EH (cell line): ENCODE measurements at regions not wholly inside any gene's neighbourhood (a gene's known extent, or its start where the extent isn't known, plus 50 kb on each side); places are given as distances from the start of the nearest gene placed in this dataset.

Experiments
- DNase-seq: peaks from one replicate; pipeline ENCODE4 v3.0.0-alpha.2; 2015; ENCODE audit warnings: low read depth

DNA sequence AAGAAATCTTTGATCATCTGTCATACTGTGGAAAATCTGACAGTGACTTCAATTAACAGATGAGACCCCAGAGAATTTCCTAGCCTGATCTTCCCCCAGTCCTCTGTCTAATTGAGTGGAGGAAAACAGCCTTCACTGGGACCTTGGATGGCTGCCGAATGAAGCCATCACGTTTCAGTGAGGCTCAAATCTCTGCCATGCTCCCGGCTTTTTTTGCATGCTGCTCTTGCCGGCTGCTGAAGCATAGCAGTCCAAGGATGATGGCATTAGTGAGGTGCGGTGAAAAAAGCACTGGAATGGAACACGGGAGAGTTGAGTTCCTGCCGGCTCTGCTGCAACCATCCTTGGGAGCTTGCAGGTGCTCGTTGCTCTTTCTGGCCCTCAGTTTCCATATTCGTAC lies 430.5 kb downstream of the SLC4A3 start:
- no peak for DNase-seq

DNA sequence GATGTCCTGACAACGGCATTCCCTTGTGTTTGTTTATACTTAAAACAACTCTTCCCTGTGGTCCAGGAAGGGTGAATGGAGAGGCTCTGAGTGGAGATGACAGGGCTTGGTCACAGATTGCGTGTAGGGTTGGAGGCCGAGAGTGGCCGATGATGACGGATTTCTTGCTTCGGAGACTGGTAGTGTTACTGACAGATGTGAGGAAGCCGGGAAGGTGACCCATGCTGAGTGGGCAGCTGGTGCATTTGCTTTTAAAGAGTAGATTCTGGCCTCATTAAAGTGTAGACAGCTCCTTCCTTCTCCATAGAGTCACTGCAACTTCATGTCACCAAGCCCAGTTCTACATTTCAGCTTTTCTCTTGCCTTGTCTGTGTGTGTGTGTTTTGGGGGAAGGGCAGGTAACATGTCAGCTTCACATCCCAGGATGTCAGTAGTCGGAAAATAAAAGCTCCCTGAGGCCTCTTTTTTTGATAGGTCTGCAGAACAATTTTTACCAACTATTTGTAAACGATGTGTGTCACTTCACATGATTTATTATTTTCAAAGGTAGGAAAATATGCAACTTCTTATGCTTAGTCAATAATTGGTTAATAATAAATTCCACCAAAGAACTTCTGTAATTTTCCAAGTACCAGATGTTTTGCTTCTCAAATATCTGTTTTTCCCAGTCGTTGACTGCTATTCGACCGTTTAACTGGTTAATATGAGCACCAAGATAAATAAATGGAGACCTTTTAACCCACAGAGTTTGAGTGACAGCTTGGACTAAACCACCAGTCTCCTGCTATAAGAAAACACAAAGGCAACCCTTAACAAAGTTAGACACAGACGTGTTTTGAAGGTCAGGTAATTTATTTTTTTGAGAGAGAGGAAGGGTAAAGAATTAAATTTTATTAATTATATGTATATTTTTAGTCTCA lies 436.9 kb downstream of the SLC4A3 start:
- DNase-seq: no peak

DNA sequence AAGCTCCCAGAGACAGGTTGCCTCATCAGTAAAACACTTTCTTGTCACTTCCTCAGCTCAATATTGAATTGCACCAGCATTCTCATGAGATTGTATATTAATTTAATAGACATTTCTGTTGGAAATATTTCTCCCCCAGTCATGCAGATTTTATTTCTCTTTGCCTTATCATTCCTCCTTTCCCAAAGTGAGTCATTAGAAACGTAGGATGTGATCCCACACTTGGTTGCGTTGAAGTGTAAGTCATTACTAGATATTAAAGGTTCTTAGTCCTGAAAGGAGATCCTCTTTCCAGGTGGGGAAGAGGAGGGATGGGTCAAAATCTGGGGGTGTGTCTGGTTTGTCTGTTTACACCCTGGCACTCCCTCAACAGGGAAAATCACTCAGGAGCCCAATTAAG lies 438.2 kb downstream of the SLC4A3 start:
- peak; percentile 11 for DNase-seq

DNA sequence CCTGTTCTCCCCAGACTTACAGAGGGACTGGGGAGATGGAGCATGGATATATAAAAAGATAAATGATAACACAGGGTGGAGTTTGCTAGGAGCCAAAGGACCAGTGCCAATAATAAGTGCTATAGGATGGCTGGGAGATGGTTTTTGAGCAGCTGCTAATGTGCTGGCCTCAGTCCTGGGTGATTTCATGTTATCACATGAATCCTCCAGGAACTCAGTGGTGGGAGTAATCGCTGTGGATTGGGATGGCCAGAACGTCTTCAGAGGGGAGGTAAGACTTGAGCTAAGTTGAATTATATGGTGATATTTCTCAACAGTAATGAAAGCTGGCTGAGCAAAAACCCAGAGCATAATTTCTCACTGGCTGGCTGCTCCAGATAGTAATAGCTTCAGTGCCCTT lies 441.4 kb downstream of the SLC4A3 start:
- DNase-seq: no peak

DNA sequence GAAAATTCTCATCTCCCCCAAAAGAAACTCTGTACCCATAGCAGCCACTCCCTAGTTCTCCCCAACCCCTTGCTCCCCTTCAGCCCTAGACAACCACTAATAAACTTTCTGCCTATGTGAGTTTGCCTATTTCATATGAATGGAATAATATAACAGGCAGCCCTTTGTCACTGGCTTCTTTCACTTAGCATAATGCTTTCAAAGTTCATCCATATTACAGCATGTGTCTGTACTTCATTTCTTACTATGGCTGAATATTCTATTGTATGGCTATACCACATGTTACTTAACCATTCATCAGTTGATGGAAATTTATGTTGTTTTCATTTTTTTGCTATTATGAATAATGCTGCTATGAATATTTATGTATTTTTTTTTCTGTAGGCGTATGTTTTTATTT lies 442.9 kb downstream of the SLC4A3 start:
- no peak for DNase-seq

DNA sequence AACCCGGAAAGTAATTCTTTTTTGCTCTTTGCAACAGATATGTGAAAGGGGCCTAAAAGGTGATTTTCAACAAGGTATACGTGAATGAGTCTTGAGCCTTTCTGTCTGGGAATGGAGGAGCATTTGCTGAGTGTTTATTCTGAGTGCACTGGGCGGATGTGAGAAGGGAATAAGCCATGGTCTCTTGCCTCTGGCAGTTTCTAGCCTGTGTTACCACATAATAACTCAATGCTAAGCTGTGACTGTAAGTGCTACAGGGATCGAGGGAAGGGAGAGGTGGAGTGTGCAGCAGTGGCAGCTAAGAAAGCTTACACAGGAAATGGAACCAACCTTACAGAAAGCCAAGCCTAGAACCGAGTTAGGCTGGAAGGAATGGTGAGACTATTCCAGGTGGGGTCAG lies 444.3 kb downstream of the SLC4A3 start:
- peak; percentile 45 for DNase-seq

DNA sequence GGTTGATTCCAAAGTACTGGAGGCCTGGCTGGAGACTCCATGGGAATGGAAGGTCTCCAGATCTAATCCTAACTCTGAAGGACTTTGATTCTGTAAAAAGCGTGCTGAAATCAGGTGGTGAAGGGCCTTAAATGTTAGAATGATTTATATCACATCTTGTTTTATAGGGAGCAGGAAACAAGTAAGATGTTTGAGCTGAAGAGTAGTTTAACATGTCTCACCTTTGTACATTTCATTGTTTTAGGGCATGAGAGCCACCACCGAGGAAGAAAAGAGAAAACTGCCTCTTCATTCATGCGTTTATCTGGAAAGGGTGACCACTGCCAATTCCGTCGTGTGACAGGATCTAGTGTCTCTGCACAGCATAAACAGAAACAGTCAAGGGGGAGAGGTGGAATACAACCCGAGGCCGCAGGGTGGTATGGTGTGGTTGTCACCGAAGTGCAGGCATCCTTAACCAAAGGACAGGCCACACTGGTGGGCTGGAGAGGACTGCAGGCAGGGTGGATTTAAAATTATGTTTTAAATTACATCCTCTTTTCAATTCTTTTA lies 445.3 kb downstream of the SLC4A3 start:
- no peak for DNase-seq

DNA sequence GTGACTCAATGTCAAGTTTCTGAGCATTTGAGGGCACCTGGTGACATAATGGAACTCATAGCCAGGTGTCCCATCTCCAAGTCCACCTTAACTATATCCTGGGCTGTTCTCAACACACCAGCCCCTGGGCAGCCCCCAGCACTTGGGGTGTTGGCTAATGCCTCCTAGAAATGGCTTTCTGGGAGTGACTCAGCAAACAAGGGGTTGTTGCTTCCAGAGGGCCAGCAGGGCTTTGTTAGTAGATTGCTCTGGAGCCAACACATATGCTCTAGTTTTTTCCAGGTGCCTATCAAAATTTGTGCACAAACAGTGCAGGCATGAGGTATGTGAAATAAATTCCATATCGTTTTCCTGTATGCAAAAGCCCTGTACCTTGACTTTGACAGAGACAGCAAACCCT lies 448.4 kb downstream of the SLC4A3 start:
- DNase-seq: peak; percentile 15

DNA sequence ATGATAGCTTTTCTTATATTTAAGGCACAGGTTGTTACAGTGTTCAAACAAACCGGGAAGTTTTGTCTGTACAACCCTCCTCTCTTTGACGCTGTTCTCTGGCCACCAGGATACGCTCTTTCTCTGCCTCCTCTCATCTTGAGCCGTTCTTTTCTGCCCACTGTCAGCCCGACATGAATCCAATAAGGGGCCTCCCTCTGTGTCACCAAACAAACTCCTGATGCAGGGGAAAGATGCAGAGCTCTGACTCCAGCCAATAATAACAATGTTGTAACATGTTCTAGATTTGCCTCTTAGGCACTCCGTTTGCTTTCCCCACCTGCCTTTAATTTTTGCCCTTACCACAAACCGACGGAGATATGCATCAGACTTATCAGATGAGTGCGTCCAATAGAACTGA lies 449.3 kb downstream of the SLC4A3 start:
- peak; percentile 87 for DNase-seq

DNA sequence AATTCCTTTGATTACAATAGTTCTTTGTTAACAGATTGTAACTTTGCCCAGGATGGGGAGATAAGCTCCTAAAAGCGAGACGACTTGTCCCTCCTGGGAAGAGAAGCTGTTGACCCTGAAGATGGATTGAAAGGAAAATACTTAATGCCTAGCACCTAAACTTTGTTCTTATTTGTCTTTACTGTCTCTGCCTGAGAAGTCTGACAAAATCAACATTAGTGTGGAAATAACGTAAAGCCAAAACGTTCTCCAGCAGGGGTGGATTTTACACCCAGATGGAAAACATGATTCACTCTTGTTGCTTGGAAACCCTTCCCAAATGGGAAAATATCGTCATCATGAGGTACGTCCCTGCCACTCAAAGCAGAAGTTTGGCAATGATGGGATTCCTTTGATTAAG lies 450.1 kb downstream of the SLC4A3 start:
- peak; percentile 82 for DNase-seq

DNA sequence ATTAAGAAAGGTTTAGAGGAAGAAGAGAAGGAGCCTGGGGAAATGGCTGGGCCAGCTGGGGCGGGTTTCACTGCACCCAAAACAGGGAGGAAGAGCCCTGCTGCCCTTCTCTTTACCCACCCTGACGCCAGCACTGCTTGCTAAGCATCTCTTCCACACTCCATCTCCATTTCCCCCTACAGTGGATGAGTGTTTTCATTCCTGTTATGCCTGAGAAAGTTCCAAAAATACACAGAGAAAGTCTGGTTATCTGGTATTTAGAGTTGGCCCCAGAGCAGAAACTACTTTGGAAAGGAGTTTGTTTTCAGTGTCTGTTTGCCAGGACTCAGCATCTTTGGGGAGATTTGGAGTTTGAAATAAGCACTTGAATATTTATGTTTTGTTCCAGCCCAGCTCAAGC lies 451.0 kb downstream of the SLC4A3 start:
- peak; percentile 70 for DNase-seq

DNA sequence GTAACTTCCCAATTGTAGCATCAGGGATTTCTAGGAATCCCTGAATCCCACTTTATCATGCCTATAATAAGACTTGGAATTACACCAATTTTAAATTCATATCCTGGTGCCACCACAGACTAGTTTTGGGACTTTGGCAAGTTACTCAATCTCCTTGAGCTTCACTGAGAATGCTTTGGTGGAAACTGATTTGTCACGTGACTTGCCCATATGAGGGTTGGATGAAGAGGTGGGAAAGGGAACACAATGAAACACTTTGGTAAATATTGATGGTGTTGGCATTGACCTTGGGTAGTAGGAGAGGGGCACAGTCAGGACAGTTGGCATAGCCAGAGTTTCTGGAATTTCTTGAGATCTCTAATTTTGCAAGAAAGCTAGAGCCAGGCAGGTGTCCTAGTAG lies 452.2 kb downstream of the SLC4A3 start:
- DNase-seq: no peak

DNA sequence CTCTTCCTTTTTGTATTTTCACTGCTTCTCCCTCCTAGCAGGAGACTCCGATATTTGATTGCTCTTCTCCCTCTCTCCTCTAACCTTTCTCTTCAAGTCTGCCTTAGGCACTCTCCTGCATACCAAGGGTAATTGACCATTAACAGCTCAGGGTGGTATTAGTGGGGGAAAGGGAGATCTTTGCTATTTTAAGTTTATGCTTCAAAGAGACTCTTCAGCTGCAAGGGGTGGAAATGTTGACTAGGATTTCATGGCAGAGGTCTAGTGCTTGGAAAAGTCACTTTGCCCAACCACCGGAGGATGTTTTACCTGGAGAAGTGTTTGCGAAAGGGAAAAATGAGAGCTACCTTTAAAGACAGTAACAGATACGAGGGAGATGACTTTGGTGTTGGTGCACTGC lies 453.7 kb downstream of the SLC4A3 start:
- no peak for DNase-seq

DNA sequence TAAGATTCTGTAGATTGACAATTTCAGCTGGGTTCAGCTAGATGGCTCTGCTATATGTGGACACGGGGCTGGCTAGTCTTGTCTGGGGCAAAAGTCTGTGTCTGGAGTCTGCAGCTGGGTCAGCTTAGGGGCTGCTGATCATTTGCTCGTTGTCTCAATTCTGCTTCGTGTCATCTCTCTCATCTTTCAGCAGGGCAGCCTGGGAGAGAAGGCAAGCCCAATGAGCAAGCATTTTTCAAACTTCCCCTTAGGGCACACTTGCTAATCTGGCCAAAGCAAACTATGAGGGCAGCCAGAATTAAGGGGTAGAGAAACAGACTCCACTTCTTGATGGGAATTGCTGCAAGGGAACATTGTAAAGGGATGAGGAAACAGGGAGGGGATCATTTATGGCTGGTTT lies 462.6 kb downstream of the SLC4A3 start:
- DNase-seq: peak; percentile 92

DNA sequence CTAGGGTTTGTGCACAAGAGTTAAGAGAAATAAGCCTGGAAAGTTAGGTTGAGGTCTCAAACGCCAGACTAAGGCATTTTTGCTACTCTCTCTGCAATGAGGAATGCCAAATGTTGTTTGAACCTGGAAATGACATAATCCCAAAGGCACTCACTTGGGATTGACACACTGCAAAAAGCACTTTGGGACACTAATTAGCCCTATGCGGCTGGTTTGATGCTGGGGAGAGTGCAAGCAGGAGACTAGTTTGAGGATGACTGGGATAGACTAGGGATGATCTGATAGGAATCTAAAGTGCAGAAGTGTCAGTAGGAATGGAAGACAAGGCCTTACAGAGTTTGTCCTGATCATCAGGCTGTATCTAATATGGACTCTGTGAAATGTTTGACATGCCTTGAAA lies 469.0 kb downstream of the SLC4A3 start:
- peak; percentile 87 for DNase-seq

DNA sequence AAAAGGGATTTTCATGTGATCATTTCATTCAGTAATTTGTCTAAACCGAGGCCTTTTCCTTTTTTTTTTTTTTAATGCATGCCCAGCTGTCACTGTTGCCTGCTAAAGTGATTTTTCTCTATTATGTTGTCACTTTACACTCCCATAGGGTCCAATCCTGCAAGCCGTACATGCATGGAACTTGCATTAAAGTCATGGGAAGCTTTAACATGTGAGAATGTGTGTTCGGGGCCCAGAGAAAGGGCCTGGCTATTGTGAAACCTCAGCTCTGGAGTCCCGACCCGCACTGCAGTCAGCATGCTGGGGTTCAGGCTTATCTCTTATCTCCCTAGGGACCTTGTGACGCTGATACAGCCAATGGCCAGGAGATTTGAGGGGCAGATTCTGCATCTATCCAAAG lies 474.6 kb downstream of the SLC4A3 start:
- no peak for DNase-seq

DNA sequence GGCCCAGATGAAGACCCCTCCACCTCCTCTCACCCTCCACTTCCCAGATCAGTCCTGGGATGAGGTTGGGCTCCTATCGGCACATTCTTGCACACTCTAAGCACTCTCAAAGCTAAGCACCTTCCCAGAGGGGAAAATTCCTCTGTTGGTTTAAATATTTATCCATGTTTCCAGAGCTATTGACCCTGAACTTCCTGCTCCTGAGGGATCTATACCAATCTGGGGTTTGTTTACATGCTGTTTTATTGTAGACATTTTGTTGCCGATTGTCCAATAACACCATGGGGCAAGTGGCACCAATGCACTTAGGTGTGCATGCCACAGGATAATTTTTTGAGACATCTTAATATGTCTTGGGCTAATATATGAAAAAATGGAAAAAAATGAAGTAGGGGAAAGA lies 476.2 kb downstream of the SLC4A3 start:
- DNase-seq: no peak

DNA sequence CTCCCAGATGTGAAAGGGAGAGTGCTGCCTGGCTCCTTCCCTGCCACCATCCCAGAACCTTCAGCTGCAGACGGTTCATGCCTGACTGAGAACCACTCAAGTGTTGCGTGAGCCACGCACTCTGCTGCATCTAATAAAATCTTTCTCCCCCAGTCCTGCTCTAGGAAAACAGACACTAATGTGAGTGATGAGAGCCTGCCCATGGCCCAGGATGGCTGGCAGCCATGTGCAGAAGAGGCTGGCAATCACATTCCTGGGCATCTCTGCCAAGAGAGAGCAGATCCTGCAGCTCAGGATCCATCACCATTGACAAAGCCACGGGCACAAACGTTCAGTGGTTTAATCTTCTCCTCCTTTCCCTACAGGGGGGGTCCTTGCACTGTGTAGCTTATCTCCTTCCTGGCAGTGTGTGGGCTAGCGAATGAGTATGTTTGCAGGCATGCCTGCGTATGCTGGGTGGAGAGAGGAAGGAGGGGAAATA lies 477.5 kb downstream of the SLC4A3 start:
- DNase-seq: peak; percentile 92

DNA sequence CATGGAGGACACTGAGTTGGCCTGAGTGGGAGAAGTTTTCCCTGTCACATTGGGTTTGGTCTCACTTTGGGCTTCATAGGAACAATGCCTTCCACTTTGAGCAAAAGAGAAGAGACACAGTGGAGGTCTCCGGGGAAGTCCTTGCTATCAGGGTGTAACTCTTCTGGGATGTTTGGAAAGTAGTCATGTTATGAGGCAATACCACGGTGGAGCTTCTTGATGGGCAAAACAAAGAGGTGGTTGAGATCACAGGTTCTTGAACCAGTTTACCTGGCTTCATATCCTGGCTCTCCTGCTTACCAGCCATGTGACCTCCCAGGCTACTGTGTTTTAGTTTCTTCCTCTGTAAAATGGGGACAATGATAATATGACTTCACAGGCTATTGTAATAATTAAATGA lies 478.6 kb downstream of the SLC4A3 start:
- no peak for DNase-seq

DNA sequence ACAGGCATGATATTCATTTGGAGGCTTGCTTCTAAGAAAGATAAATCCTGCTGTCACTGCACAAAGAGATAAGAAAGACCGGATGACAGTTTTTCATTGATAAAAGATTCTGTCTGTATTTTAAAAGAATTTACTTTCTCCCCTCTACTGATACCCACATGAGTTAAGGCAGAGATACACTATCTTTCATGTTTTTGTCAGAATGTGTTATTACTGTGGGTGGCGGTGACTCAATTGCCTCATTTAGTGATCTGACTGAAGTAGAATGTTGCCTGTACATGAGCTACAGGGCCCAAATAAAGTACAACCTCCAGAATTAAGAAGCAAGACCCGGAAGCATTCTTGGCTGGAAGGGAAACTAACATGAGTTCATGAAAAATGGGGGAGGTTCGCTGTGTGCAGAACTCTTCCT lies 480.0 kb downstream of the SLC4A3 start:
- DNase-seq: no peak

DNA sequence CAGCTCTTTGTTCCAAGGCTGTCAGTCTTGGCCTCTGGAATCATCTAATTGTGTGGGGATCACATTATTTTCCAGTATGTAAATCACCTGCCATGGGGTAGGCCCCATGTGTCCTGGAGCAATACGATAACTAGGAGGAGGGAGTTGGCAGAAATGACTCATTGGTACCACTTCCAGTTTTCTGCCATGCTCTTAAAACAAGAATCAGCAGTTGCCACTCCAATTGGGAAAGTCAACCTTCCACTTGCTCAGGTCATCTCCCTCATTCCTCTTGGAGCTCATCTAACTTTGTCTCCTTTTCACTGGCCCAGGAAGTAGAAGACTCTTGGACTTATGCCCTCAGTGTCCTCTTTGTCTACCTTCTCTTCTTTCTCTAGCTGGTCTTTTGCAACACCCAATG lies 487.0 kb downstream of the SLC4A3 start:
- DNase-seq: no peak

DNA sequence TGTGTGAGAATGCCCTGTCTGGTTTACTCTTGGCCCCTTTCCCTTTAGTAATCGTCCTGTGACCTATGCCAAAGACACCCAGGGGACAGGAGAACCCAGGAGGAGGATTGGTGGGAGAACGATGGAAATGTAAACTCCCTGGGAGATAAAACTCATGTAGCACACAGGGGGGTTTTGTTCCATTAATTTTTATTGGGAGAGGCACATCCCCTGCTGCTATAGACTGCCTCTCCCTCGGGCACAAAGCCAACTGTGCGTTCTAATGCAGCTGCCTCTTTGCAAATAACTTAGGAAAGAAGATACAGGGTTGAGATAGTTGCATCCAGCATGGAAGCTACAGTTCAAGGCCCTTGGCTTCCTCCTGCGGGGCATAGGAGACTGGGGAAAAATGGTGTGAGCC lies 489.6 kb downstream of the SLC4A3 start:
- DNase-seq: no peak

DNA sequence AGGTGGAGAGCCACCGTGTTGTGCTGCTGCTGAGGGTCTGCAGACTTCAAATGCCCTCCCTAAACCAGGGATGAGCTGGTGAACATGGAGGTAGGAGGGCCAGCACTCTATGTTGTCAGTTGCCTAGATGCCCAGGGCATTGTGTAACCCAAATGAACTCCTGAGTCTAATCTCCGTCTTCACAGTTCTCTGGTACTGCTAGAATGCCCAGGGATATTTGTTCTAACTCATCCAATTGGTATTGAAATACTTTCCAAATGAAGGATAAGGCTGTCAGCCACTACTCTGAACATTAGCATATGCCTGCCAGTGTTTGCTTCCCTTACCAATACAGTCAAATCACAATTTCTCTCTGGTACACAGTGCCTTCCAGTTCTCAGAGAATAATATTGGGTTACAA lies 492.6 kb downstream of the SLC4A3 start:
- peak; percentile 26 for DNase-seq

DNA sequence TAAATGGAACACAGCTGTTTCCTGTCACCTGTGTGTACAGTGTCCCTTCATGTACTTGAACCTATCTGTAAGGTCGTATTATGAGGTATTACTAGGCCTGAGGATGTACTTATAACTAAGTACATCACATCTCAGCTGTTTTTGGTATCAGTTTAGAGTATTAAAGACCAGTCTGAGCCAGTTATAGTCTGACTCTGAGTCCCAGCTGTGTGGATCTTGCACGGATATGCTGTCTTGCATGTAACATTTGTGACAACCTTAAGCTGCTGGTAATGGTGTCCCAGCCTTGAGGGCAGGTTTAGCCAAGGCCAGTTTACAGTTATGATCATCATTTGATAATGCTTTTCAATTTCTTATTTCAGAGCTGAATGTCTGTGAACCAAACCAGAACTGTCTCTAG lies 496.3 kb downstream of the SLC4A3 start:
- no peak for DNase-seq
